HCT116 (cell line): ENCODE measurements at regions not wholly inside any gene's neighbourhood (a gene's known extent, or its start where the extent isn't known, plus 50 kb on each side); places are given as distances from the start of the nearest gene placed in this dataset.

Source experiments
- ATAC-seq: fragments of 200-7000 bp; cut with Tn5 transposase; 2 replicates; pipeline ENCODE4 v1.9.1; 2020; ENCODE audit warnings: mild to moderate bottlenecking, moderate library complexity
- BruUV-seq: library from RNA; stranded (reverse); fragments of 400-500 nt; replicated peaks from 2 replicates; lab custom pipeline; 2021; lab: Mats Ljungman, UMichigan
- CTCF ChIA-PET: fragments of 300-600 bp; sonication (Branson Sonifier 250); formaldehyde crosslinking; loops from one replicate; lab custom pipeline; 2021; ENCODE audit warnings: antibody characterized with exemption; lab: Charles Lee
- POLR2A ChIA-PET: fragments of 300-600, 350-600 bp; sonication (Branson Sonifier 250); formaldehyde crosslinking; loops from one replicate; lab custom pipeline; 2021; ENCODE audit warnings: antibody characterized with exemption; lab: Charles Lee
- RAD21 ChIA-PET, 2 experiments: fragments of 300-600 bp; sonication (Branson Sonifier 250); formaldehyde crosslinking; loops; one replicate each; lab custom pipeline; 2023; ENCODE audit warnings: low total read pairs in 2 of 2; ENCODE audit not compliant: uncharacterized antibody in 2 of 2, unreplicated experiment in 2 of 2, low non-redundant PET in 1 of 2; lab: Charles Lee
- DNase-seq: peaks from one replicate; pipeline ENCODE4 v3.0.0-alpha.2; 2010; ENCODE audit warnings: low read depth, low spot score
- H2AFZ ChIP-seq: fragments of 200-600 bp; shearing (Covaris generic), sonication (generic); 2 replicates; pipeline ENCODE4 v1.6.1; 2017; ENCODE audit warnings: low read depth, mixed run types, mixed read lengths, antibody characterized with exemption, low read length; ENCODE audit not compliant: poor library complexity, severe bottlenecking
- H3K27ac ChIP-seq: 2 replicates; pipeline ENCODE4 v1.5.1; 2012; ENCODE audit warnings: low read depth, low read length
- H3K27me3 ChIP-seq: fragments of 200-600 bp; sonication (generic); 2 replicates; pipeline ENCODE4 v1.6.1; 2016; ENCODE audit warnings: mixed run types, low read length, mixed read lengths; ENCODE audit not compliant: insufficient read depth
- H3K36me3 ChIP-seq, 2 experiments: fragments of 200-500 bp in 1 of 2; fragments of 200-600 bp in 1 of 2; sonication (Bioruptor generic) in 1 of 2; sonication (generic) in 1 of 2; 2 replicates each; pipeline versions ENCODE4 v1.5.1 to v1.6.1; 2014 to 2016; ENCODE audit warnings: low read length in 2 of 2, inconsistent platforms in 1 of 2, mixed read lengths in 1 of 2, mixed run types in 1 of 2; ENCODE audit not compliant: insufficient read depth in 2 of 2, control insufficient read depth in 1 of 2
- H3K4me1 ChIP-seq, 2 experiments: fragments of 200-600 bp in 1 of 2; sonication (generic) in 1 of 2; 2 replicates each; pipeline versions ENCODE4 v1.5.1 to v1.6.1; 2012 to 2017; ENCODE audit warnings: low read length in 2 of 2, inconsistent platforms in 1 of 2, mild to moderate bottlenecking in 1 of 2, mixed read lengths in 1 of 2, mixed run types in 1 of 2, moderate library complexity in 1 of 2; ENCODE audit not compliant: insufficient read depth in 2 of 2, control insufficient read depth in 1 of 2
- H3K4me2 ChIP-seq: fragments of 200-600 bp; sonication (generic); 2 replicates; pipeline ENCODE4 v1.6.1; 2017; ENCODE audit warnings: mixed run types, low read length, mixed read lengths
- H3K4me3 ChIP-seq, 2 experiments: fragments of 200-600 bp in 1 of 2; sonication (generic) in 1 of 2; replicated peaks in 1 of 2; 2 replicates each; pipeline ENCODE4 v1.5.1; 2011 to 2016; ENCODE audit warnings: low read length in 2 of 2, control low read depth in 1 of 2, low read depth in 1 of 2, mild to moderate bottlenecking in 1 of 2, mixed read lengths in 1 of 2, mixed run types in 1 of 2
- H3K79me2 ChIP-seq: fragments of 200-600 bp; sonication (generic); 2 replicates; pipeline ENCODE4 v1.6.1; 2017; ENCODE audit warnings: mild to moderate bottlenecking, mixed run types, low read length, moderate library complexity, mixed read lengths; ENCODE audit not compliant: insufficient read depth
- H3K9ac ChIP-seq: fragments of 200-600 bp; sonication (generic); 2 replicates; pipeline ENCODE4 v1.6.1; 2016; ENCODE audit warnings: low read length, mixed read lengths
- H3K9me2 ChIP-seq: fragments of 200-600 bp; sonication (generic), shearing (Covaris generic); 2 replicates; pipeline ENCODE4 v1.6.1; 2017; ENCODE audit warnings: mixed run types, mild to moderate bottlenecking, moderate library complexity; ENCODE audit not compliant: insufficient read depth
- H3K9me3 ChIP-seq, 2 experiments: fragments of 200-500 bp in 1 of 2; fragments of 200-600 bp in 1 of 2; sonication (Bioruptor generic) in 1 of 2; sonication (generic) in 1 of 2; 2 replicates each; pipeline ENCODE4 v1.6.1; 2014 to 2017; ENCODE audit warnings: low read length in 2 of 2, mixed read lengths in 2 of 2, inconsistent platforms in 1 of 2, low read depth in 1 of 2, mild to moderate bottlenecking in 1 of 2, mixed run types in 1 of 2, moderate library complexity in 1 of 2; ENCODE audit not compliant: control insufficient read depth in 1 of 2, insufficient read depth in 1 of 2
- H4K20me1 ChIP-seq: fragments of 200-600 bp; sonication (generic), shearing (Covaris generic); 2 replicates; pipeline ENCODE4 v1.6.1; 2017; ENCODE audit warnings: mixed run types, mild to moderate bottlenecking, moderate library complexity; ENCODE audit not compliant: insufficient read depth
- ELF1 ChIP-seq: IDR thresholded peaks from 2 replicates; pipeline ENCODE4 v1.6.1; 2012; ENCODE audit warnings: low read depth, borderline replicate concordance
- RAD21 ChIP-seq: IDR thresholded peaks from 2 replicates; pipeline ENCODE4 v1.6.1; 2012; ENCODE audit warnings: low read depth, mild to moderate bottlenecking
- TCF7L2 ChIP-seq: IDR thresholded peaks from 2 replicates; pipeline ENCODE4 v1.7.0; 2011; ENCODE audit warnings: borderline replicate concordance, inconsistent platforms; ENCODE audit not compliant: insufficient read depth, insufficient read length; ENCODE audit errors: extremely low read depth
- ZNF274 ChIP-seq: fragments of 200-500 bp; sonication (Bioruptor generic); IDR thresholded peaks from 2 replicates; pipeline ENCODE4 v1.6.1; 2014; ENCODE audit warnings: mild to moderate bottlenecking, low read depth, low read length, inconsistent platforms
- intact Hi-C: fragments of 100-400 bp; cut with micrococcal nuclease; formaldehyde crosslinking; loops from 2 replicates; pipeline ENCODE4 v1.10.0; 2022
- TF ChIP-seq, protein P1 (sequence below): IDR thresholded peaks from 2 replicates; pipeline ENCODE4 v1.6.1; 2012
- TF ChIP-seq, protein P2 (sequence below), 3 experiments: fragments of 200-600 bp in 1 of 3; sonication (generic) in 1 of 3; IDR thresholded peaks in 2 of 3; conservative IDR thresholded peaks in 1 of 3; 2 replicates each; pipeline ENCODE4 v1.5.1; 2012 to 2017; ENCODE audit warnings: low read depth in 2 of 3, low read length in 2 of 3, antibody characterized with exemption in 1 of 3, borderline replicate concordance in 1 of 3, control low read depth in 1 of 3, mild to moderate bottlenecking in 1 of 3, mixed read lengths in 1 of 3, mixed run types in 1 of 3, moderate library complexity in 1 of 3; ENCODE audit not compliant: insufficient read depth in 1 of 3
- TF ChIP-seq, protein P3 (sequence below): IDR thresholded peaks from 2 replicates; pipeline ENCODE4 v1.6.1; 2011; ENCODE audit warnings: mild to moderate bottlenecking, low read length, moderate library complexity; ENCODE audit not compliant: insufficient replicate concordance; ENCODE audit errors: extremely low read depth

DNA sequence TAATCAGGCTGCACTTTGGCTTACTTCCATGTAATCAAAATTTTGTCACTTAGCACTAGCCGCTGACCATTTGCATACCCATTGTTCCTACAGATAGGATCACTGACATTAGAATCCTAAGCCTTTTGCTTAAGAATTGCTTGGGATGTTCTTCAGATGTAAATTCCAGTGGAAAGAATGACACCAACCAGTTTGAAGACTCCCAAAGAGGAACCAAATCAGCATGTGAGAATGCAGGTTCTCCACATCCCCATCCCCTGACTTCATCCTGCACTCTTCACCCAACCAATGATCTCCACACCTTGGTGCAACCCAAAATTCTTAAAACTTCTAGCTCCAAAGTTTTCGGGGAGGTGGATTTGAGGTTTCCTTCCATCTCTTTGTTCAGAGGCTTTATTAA lies 345.6 kb downstream of the GPAM start:
- Histone ChIP-seq H2AFZ (no peak overlapping the region), H3K27ac (no peak overlapping the region), H3K4me3 (no peak overlapping the region), H3K79me2 (no peaks in the 10 kb centered on the region), H3K27me3 (peaks cover 24% of the 10 kb centered on the region), H3K9ac (no peak overlapping the region), H3K9me3 (no peaks in the 10 kb centered on the region), H4K20me1 (no peaks in the 10 kb centered on the region)
- ChIA-PET POLR2A (no interaction called here), CTCF (no interaction called here)
- no peak for DNase-seq
- intact Hi-C loops, result no loop called here
- ATAC-seq, result no peak
- TF ChIP-seq, protein P1, sequence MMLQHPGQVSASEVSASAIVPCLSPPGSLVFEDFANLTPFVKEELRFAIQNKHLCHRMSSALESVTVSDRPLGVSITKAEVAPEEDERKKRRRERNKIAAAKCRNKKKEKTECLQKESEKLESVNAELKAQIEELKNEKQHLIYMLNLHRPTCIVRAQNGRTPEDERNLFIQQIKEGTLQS, result no peak
- TF ChIP-seq ZNF274 (no peak), RAD21 (no peak), ELF1 (no peak), TCF7L2 (no peak)
- TF ChIP-seq, protein P2, sequence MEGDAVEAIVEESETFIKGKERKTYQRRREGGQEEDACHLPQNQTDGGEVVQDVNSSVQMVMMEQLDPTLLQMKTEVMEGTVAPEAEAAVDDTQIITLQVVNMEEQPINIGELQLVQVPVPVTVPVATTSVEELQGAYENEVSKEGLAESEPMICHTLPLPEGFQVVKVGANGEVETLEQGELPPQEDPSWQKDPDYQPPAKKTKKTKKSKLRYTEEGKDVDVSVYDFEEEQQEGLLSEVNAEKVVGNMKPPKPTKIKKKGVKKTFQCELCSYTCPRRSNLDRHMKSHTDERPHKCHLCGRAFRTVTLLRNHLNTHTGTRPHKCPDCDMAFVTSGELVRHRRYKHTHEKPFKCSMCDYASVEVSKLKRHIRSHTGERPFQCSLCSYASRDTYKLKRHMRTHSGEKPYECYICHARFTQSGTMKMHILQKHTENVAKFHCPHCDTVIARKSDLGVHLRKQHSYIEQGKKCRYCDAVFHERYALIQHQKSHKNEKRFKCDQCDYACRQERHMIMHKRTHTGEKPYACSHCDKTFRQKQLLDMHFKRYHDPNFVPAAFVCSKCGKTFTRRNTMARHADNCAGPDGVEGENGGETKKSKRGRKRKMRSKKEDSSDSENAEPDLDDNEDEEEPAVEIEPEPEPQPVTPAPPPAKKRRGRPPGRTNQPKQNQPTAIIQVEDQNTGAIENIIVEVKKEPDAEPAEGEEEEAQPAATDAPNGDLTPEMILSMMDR (IDR thresholded peaks at IDR 0.05 in 2 of 3, conservative IDR thresholded peaks at IDR 0.05 in 1 of 3; ENCODE audit: borderline replicate concordance in 1 of 3, insufficient read depth in 1 of 3, low read depth in 2 of 3, low read length in 2 of 3), result no peak
- TF ChIP-seq, protein P3, sequence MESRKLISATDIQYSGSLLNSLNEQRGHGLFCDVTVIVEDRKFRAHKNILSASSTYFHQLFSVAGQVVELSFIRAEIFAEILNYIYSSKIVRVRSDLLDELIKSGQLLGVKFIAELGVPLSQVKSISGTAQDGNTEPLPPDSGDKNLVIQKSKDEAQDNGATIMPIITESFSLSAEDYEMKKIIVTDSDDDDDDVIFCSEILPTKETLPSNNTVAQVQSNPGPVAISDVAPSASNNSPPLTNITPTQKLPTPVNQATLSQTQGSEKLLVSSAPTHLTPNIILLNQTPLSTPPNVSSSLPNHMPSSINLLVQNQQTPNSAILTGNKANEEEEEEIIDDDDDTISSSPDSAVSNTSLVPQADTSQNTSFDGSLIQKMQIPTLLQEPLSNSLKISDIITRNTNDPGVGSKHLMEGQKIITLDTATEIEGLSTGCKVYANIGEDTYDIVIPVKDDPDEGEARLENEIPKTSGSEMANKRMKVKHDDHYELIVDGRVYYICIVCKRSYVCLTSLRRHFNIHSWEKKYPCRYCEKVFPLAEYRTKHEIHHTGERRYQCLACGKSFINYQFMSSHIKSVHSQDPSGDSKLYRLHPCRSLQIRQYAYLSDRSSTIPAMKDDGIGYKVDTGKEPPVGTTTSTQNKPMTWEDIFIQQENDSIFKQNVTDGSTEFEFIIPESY, result no peak
- TF ChIP-seq, all 23 proteins: peak for 0
- no peak overlapping the region for H3K4me2 ChIP-seq
- RAD21 ChIA-PET, result no interaction called here
- H3K9me2 ChIP-seq, result no peaks in the 10 kb centered on the region
- no peaks in the 10 kb centered on the region for H3K4me1 ChIP-seq
- no TSS peak for BruUV-seq
- no peaks in the 10 kb centered on the region for H3K36me3 ChIP-seq
